HL-60 (cell line): ENCODE measurements at regions not wholly inside any gene's neighbourhood (a gene's known extent, or its start where the extent isn't known, plus 50 kb on each side); places are given as distances from the start of the nearest gene placed in this dataset.

Experiments
- DNase-seq, 2 experiments: peaks; one replicate each; pipeline ENCODE4 v3.0.0-alpha.2; 2010 to 2020; ENCODE audit warnings: low read depth in 1 of 2, low spot score in 1 of 2
- H3K27ac ChIP-seq: fragments of 250-450 bp; sonication (Bioruptor Pico); replicated peaks from 2 replicates; pipeline ENCODE4 v1.5.1; 2020; ENCODE audit warnings: mild to moderate bottlenecking, moderate library complexity
- H3K27me3 ChIP-seq: fragments of 250-450 bp; sonication (Bioruptor Pico); 2 replicates; pipeline ENCODE4 v1.5.1; 2021; ENCODE audit warnings: mild to moderate bottlenecking, moderate library complexity; ENCODE audit not compliant: insufficient read depth, poor library complexity, severe bottlenecking
- H3K4me3 ChIP-seq: replicated peaks from 2 replicates; pipeline ENCODE4 v1.5.1; 2011; ENCODE audit warnings: mild to moderate bottlenecking, control low read depth, low read length; ENCODE audit not compliant: insufficient read depth
- GABPA ChIP-seq: IDR thresholded peaks from 2 replicates; pipeline ENCODE4 v1.6.1; 2012; ENCODE audit warnings: low read depth
- POLR2AphosphoS5 ChIP-seq: IDR thresholded peaks from 2 replicates; pipeline ENCODE4 v1.6.1; 2012; ENCODE audit warnings: low read depth
- SPI1 ChIP-seq: IDR thresholded peaks from 2 replicates; pipeline ENCODE4 v1.6.1; 2012; ENCODE audit warnings: low read depth, mild to moderate bottlenecking, borderline replicate concordance
- TF ChIP-seq, protein P1 (sequence below): IDR thresholded peaks from 2 replicates; pipeline ENCODE4 v1.6.1; 2012; ENCODE audit warnings: low read depth; ENCODE audit not compliant: insufficient replicate concordance
- TF ChIP-seq, protein P2 (sequence below): IDR thresholded peaks from one replicate; pipeline ENCODE4 v1.5.1; 2011; ENCODE audit warnings: low read length, control low read depth, inconsistent platforms; ENCODE audit not compliant: insufficient read depth

DNA sequence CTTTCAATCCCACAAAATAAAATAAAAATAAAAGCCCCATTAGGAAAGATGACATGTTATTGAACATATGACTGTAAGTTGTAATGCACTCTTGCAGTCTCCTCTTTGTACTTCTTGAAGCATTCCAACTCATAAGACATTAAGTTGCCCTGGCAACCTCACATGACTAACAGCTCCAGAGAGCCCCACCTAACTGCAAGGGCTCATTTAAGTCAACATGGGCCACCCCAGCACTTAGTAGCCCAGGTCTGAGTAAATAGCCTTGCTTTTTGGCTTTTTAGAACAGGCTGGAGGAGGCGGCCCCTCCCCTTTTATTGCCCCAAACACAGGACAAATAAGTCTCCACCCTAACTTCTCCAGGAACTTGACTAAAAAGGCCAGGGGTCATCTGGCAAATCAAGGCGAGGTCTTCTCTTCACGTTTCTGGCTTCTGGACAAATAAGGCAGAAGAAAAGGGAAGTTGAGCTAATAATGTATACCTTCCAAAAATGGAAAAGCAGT is 135.1 kb downstream of the TMCO5A start:
- no peak for TF ChIP-seq POLR2AphosphoS5
- TF ChIP-seq GABPA: no peak
- TF ChIP-seq, protein P1, sequence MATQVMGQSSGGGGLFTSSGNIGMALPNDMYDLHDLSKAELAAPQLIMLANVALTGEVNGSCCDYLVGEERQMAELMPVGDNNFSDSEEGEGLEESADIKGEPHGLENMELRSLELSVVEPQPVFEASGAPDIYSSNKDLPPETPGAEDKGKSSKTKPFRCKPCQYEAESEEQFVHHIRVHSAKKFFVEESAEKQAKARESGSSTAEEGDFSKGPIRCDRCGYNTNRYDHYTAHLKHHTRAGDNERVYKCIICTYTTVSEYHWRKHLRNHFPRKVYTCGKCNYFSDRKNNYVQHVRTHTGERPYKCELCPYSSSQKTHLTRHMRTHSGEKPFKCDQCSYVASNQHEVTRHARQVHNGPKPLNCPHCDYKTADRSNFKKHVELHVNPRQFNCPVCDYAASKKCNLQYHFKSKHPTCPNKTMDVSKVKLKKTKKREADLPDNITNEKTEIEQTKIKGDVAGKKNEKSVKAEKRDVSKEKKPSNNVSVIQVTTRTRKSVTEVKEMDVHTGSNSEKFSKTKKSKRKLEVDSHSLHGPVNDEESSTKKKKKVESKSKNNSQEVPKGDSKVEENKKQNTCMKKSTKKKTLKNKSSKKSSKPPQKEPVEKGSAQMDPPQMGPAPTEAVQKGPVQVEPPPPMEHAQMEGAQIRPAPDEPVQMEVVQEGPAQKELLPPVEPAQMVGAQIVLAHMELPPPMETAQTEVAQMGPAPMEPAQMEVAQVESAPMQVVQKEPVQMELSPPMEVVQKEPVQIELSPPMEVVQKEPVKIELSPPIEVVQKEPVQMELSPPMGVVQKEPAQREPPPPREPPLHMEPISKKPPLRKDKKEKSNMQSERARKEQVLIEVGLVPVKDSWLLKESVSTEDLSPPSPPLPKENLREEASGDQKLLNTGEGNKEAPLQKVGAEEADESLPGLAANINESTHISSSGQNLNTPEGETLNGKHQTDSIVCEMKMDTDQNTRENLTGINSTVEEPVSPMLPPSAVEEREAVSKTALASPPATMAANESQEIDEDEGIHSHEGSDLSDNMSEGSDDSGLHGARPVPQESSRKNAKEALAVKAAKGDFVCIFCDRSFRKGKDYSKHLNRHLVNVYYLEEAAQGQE: no peak
- no peak for TF ChIP-seq SPI1
- TF ChIP-seq, protein P2, sequence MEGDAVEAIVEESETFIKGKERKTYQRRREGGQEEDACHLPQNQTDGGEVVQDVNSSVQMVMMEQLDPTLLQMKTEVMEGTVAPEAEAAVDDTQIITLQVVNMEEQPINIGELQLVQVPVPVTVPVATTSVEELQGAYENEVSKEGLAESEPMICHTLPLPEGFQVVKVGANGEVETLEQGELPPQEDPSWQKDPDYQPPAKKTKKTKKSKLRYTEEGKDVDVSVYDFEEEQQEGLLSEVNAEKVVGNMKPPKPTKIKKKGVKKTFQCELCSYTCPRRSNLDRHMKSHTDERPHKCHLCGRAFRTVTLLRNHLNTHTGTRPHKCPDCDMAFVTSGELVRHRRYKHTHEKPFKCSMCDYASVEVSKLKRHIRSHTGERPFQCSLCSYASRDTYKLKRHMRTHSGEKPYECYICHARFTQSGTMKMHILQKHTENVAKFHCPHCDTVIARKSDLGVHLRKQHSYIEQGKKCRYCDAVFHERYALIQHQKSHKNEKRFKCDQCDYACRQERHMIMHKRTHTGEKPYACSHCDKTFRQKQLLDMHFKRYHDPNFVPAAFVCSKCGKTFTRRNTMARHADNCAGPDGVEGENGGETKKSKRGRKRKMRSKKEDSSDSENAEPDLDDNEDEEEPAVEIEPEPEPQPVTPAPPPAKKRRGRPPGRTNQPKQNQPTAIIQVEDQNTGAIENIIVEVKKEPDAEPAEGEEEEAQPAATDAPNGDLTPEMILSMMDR: no peak
- DNase-seq: no peak
- H3K4me3 ChIP-seq: no peak overlapping the region
- peaks cover 16% of the 10 kb centered on the region for H3K27me3 ChIP-seq
- H3K27ac ChIP-seq: no peak overlapping the region

DNA sequence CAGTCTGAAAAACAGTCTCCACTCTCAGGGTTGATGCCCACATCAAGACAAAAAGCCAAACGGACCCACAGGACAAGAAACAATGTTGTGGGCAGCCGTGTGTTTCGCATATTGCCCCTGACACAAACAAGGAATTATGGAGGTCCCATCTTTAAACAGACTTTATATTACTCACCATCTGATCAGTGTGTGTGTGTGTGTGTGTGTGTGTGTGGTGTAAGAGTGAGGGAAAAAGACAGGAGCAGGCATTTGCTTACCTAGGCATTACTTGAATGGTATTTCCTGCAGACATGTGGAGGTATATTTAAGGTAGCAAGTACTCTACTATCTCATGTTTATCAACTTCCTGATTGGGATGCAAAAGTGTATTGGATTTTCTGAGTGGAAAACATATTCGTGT is 136.3 kb downstream of the TMCO5A start:
- peaks cover 16% of the 10 kb centered on the region for H3K27me3 ChIP-seq
- TF ChIP-seq POLR2AphosphoS5 (no peak), SPI1 (no peak), GABPA (no peak)
- TF ChIP-seq, protein P2: no peak
- TF ChIP-seq, protein P1: no peak
- H3K27ac ChIP-seq: no peak overlapping the region
- no peak overlapping the region for H3K4me3 ChIP-seq
- no peak for DNase-seq

DNA sequence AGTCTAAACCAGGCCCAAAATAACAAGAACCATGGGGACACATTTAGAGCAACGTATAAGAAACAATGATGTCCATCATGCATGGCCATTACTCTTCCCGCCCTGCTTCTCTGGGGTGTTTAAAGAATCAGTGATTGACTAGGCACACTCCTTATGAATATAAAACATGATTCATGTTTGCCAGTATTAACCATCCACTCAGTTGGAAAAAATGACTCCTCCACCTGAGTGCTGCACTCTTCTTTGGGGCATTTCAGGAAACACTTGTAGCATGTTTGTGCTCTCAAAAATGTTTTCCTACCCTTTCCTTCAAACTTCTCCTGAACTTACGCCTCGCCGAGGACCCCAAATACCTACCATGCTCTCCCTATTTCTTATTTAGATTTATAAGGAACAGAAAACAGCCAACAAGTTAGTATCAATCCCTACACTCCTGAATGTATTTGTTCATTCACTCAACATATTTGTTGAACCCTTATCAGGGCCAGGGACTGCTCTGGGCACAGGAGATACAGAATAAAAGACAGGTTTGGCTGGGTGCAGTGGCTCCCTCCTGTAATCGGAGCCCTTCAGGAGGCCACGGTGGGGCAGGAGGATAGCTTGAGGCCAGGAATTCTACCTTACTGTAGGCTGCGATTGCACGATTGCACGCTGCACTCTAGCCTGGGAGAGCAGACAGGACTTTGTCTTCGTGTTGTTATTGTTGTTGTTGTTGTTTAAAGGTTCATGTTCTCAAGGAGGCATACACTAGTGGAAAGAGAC is 137.0 kb downstream of the TMCO5A start:
- DNase-seq: no peak
- TF ChIP-seq SPI1 (no peak), GABPA (no peak), POLR2AphosphoS5 (no peak)
- TF ChIP-seq, protein P2: no peak
- TF ChIP-seq, protein P1: no peak
- H3K4me3 ChIP-seq: no peak overlapping the region
- H3K27me3 ChIP-seq: peaks cover 16% of the 10 kb centered on the region
- H3K27ac ChIP-seq: no peak overlapping the region
